HG03457 (cell line): ENCODE measurements at regions not wholly inside any gene's neighbourhood (a gene's known extent, or its start where the extent isn't known, plus 50 kb on each side); places are given as distances from the start of the nearest gene placed in this dataset.
"Not testable (repeated sequence)": the region's sequence is repeated elsewhere in the genome, so short reads cannot be mapped to it uniquely, and the experiment has no call there.

Experiments
- ATAC-seq: cut with Tn5 transposase; IDR thresholded peaks from one replicate; pipeline ENCODE4 v1.9.1; 2021; ENCODE audit warnings: moderate number of reproducible peaks; ENCODE audit not compliant: unreplicated experiment

DNA sequence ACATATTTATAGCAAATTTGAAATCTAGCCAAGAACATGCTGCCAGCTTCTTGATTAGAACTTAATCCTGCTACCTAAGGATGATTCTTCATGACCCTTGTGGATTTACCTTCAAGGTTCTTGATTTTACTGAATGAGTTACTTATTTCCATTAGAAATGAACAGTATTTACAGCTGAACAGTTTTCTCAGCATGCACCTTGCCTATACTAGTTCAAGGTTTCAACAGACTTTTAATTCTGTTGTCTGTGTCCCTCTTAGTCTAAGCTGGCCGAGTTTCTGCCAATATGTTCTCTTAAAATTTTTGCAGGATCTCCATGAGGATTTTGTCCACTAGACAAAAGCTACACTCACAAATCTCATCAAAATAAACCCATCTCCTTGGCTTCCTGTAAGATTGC, 188.8 kb upstream of the ST8SIA4 start:
- no peak for ATAC-seq

DNA sequence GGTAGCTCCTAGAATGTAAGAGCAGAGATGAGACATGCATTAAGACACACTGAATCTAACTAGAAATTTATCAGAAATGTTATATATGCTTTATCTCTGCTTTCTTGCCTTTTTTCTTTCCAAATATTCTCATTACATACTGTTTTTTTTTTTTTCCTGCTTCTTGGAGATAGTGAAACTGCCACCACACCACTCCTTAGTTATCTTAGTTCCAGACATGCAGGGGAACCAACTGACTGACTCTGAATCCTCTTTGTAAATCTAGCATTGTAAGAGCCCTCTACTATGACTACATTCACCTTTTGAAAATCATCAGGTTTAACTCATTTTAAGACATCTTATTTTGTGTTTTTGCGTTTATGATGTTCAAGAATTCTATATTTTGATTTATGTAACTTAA, 181.3 kb upstream of the ST8SIA4 start:
- ATAC-seq, result no peak

DNA sequence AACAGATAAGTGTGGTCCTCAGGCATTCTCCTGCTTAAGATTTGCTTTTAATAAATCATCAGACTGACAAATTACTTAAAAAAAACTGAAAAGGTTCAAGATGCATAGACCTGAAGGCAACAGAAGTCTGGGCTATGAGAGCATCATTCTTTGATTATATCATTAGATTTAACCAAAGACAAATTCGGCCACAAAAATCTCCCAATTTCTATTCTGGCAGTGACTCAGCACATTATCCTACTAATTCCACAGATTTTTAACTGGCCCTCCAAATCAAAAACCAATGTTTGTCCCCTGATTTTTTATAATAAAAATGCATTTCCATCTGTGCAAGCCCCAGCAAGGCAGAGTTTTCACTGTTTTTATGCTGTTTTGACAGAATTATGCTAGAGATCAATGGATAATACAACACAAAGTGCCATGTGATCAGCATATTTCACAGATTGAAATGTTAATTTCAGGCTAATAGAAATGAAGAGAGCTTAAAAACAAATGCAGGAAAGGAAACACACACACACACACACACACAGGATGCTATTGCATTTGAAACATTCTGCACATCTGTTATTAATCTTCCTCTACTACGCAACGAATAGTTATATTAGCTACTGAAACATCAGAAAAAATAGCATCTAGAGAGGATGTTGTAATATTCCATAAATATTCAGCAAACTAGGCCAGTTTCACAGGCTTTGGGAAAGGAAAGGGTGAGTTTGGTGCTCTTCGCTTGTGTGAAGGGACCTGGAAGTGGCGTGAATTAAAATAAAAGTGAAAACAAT, 177.6 kb upstream of the ST8SIA4 start:
- ATAC-seq, result no peak

DNA sequence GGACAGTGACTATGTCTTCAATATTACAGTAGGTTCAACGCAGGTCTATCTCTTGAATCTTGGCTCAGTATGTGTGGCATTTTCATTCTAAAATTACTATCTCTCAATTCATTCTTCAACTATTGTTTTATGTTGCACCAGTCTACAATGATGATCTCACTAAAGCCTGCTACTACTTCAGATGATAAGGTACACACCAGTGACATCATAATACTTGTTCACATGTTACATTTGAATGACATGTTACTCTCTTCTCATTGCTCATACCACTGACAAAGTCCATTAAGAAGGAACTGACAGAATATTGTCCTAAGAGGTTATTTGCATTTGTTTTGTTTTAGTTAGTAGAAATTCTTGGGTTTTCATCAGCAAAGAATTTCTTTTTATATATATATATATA, 165.2 kb upstream of the ST8SIA4 start:
- no peak for ATAC-seq

DNA sequence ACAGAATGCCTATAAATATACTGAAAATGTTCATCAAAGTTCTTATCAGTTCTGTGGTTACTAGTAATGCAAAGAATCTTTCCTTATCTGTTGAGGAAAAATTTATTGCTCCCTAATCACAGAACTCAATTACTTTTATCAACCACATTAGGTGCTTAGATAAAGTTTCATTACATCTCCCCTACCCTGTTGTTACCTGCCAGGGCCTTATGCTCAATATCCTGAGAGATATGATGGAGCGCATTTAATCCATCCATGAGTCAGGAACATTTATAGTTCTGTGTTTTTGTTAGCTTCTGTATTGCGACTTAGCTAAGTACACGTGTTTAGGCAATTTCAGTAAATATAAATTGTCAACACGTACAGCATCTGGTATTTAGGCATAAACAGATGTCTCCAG, 164.3 kb upstream of the ST8SIA4 start:
- no peak for ATAC-seq

DNA sequence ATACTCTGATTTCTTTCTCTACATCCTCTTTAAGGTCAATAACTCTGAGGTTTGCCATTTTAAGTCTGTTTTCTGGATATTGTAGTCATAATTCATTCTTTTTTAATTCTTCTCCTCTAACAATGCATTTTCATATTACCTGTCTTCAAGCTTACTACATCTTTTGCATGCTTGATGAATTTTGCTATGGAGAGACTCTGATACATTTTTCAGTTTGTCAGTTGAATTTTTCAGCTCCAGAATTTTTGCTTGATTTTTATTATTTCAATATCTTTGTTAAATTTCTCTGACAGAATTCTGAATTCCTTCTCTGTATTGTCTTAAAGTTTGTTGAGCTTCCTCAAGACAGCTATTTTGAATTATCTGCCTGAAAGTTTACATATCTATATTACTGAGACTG, 159.8 kb upstream of the ST8SIA4 start:
- ATAC-seq, result no peak

DNA sequence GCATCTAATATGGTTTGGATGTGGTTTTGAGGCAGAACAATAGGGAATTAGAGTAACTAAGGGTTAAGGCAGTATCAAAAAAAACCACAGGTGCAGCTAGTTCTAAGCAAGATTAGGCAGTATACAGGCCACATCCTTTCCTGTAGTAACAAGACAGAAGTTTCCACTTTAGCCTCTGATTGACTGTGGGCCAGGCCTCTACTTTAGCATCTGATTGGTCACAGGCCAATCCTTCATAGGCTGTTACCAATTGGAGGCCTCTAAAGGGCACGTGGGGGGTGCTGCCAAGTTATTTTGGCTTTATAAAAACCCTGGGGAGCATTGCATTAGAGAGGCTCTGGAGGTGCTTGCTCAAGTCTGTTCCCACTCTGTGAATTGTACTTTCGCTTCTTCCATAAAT, 144.1 kb upstream of the ST8SIA4 start:
- peak; percentile 64 for ATAC-seq

DNA sequence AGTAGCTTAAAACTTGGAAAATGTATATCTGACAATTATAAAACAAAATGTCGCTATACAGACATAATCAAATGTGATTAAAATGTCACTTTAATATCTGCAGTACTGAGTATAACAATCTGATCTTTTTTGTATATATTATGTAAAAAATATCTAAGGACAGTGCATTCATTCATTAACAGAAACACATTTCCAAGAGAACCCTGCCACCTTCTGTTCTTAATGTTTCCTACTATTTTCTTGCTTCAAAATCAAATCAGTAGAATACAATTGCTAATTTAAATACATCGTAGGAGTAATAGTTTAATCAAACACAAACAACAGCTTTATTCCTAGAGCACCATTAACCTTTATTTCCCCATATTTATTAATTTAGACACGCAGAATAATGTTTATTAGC, 142.6 kb upstream of the ST8SIA4 start:
- ATAC-seq, result no peak

DNA sequence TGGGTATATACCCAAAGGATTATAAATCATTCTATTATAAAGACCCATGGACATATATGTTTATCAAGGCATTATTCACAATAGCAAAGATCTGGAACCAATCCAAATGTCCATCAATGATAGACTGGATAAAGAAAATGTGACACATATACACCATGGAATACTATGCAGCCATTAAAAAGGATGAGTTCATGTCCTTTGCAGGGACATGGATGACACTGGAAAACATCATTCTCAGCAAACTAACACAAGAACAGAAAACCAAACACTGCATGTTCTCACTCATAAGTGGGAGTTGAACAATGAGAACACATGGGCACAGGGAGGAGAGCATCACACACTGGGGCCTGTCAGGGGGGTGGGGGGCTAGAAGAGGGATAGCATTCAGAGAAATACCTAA, 136.9 kb upstream of the ST8SIA4 start:
- ATAC-seq, result not testable (repeated sequence)

DNA sequence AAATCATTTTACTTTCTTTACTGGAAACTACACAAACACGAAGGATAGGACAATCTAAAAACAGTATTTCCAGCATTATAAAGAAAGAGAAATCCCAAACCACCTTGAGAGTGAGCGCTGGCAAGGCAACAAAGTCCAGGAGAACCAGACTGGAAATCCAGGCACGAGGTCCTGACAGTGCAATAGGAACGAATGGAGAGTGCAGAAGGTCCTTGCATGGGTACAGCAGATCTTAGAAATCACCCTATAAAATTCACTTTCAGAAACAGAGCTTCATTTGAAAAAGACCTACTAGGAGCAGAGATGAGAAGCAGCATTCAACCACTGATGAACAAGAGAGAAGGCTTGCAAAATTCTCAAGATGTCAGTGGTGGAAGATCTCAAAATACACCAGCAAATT, 133.7 kb upstream of the ST8SIA4 start:
- ATAC-seq, result no peak

DNA sequence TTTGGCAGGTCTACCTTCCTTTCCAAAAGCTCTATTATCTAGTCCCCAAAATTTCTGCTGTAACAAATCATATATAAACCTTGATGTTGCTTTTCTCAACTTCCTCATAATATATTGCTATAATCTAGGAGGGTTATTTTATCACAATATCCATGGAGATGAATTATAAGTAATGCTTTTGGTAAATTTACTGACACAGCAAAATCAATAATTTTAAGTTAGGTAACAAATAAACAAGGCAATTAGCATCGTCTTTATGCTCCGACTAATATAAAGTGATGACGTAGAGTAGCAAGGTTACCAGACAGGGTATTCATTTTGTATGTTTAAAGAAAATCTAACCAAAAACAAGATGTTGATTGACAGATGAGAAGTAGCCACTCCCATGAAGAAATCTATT, 132.3 kb upstream of the ST8SIA4 start:
- no peak for ATAC-seq

DNA sequence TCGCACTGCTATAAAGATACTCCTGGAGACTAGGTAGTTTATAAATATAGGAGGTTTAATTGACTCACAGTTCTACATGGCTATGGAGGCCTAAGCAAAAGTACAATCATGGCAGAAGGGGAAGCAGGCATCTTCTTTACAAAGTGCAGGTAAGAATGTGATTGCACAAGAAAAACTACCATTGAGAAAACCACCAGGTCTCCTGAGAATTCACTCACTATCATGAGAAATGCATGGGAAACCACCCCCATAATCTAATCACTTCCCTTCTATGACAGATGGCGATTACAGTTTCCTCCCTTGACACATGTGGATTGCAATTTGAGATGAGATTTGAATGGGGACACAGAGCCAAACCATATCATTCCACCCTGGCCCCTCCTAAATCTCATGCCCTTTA, 121.2 kb upstream of the ST8SIA4 start:
- ATAC-seq, result no peak

DNA sequence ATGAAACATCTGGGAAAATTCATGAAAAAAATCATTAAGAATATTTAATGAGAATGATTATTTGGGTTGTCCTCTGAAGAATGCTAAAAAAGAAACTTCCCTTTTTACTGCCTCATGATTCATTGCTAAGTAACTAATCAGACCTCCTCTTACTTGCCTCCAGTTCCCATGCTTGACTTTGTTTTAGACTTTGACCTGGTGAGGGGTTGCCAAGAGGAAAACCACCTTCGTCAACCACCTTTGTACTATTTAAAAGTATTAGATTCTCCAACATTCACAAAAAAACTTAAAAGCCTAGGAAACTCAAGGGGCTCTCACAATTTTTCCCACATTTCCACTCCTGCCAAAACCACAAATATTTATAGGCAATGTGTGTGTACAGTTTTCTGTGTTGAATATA, 115.2 kb upstream of the ST8SIA4 start:
- ATAC-seq, result no peak

DNA sequence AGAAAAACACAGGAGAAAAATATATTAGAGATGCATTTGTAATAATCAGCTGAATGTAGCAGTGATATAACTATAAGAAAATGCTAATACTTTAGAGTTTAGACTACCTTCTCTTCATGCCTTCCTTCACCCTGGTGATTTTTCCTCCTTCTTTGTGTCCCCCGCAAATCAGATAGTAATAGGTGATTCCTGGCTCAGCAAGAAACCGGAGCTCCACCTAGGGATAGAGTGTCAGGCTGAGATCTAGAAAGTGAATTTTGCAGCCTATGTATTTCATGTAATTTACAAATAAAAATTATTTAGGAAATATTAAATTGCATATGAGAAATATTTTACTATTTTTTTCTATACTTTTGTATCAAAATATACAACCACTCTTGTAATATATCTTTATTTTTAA, 109.8 kb upstream of the ST8SIA4 start:
- no peak for ATAC-seq

DNA sequence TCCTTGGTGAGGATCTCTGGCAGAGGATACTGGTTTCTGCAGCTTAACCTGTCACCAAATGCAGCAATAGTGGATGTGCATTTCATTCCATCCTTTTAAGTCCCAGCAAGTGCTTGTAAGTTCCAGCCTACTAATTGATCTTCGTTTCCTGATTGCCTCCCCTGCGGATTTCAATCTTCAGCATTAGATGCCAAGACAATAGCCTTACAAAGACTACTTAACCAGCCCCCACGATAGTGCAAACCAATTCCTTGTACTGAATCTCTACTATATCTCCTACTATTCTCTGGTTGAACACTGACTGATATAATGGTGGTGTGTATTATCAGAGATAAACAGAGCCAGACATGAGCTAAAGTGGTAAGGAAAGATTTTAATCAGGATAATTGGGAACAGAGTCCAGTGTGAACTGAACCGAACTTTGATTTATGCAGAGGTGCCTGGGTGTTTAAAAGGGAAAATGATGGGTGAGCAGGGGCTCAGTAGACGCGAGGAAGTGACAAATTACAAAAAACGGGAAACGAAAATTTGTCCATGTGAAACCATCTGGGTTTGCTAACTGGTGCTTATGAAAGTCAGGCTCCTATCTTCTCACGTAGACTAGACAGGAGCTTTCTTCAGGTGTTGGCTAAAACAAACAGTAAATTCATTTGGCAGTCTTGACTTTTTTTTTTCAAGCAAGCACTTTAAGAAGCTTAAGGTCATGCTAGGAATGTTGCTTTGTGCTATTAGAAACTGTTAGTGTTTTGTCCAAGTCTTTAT, 106.9 kb upstream of the ST8SIA4 start:
- peak; percentile 93 for ATAC-seq

DNA sequence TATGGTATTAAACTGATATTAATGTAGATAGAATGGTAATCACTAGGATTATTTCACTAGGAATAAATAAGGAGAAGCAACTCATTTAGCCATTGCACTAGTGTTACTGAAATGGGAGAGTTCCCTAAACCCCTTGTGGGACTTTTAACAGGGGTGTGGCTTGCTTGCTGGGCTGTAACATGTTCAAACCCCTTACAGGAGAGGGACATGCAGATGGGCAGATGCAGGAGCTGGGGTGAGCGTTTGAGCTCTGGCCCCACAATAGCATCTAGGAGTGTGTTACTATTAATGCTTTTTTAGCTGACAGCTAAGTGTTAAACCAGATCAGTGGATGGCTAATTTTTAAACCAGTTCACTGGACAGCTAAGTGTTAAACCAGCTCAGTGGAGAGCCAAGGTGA, 89.3 kb upstream of the ST8SIA4 start:
- no peak for ATAC-seq

DNA sequence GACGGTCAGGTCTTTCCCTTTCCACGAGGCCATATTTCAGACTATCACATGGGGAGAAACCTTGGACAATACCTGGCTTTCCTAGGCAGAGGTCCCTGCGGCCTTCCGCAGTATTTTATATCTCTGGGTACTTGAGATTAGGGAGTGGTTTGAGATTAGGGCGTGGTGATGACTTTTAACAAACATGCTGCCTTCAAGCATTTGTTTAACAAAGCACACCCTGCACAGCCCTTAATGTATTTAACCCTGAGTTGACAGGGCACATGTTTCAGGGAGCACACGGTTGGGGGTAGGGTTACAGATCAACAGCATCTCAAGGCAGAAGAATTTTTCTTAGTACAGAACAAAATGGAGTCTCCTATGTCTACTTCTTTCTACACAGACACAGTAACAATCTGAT, 80.5 kb upstream of the ST8SIA4 start:
- not testable (repeated sequence) for ATAC-seq

DNA sequence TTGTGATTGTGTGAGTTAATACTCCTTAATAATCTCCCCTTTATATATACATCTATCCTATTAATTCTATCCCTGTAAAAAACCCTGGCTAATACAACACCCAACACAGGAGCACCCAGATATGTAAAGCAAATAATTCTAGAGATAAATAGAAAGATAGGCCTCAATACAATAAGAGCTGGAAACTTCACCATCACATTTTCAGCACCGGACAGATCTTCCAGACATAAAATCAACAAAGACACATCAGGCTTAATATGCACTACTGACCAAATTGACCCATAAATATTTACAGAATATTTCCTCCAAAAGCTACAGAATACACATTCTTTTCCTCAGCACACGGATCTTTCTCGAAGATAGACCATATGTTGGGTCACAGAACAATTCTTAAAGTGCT, 71.0 kb upstream of the ST8SIA4 start:
- no peak for ATAC-seq

DNA sequence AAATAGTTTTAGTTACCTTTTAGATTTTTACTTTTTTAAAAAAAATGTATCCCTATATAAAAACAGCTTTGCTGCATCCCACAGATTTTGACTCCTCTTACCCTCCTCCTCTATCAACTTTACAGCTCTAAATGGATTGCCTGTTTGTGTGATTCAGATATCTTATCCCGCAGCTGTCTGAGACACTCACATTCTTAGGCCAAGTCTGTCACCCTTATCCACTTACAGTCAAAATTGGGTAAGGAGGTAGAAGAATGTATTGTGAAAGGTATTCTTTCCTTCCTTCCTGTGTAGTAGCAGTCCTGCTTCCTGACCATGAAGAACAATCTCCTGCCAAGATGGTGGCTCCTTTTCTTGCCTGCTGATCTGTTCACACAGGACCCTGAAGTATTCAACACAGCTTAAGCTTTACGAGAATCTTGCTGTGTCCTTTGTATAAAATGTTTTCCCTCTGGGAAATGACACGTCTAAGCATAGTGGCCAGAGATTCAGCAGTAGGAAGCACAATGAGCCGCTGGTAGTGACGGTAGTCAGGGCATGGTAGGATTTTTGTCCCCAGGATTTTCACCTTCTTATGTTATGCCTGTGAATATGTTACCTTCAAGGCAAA, 67.7 kb upstream of the ST8SIA4 start:
- ATAC-seq, result no peak

DNA sequence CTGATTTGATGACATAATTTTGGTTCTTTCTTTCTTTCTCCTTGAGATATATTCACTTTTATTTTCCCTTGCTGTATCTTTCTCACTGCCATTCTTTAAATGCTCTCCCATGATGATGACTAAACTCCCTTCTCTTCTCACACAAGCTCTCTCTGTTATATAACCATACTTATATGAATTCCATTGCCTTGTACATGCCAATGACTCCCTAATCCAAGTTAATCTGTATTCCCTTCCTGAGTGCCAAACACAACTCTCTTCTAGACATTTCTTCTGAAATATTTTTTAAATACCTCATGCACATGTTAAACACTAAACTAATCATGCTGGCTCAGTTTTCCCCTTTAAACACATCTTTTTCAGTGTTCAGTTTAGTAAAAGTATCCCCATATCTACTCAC, 62.2 kb upstream of the ST8SIA4 start:
- ATAC-seq, result no peak
